22Rv1 (cell line): ENCODE measurements at regions not wholly inside any gene's neighbourhood (a gene's known extent, or its start where the extent isn't known, plus 50 kb on each side); places are given as distances from the start of the nearest gene placed in this dataset.

Source experiments
- CTCF ChIP-seq: fragments of 450-650 bp; IDR thresholded peaks from 2 replicates; pipeline ENCODE4 v1.5.1; 2017; ENCODE audit warnings: mild to moderate bottlenecking
- ZFX ChIP-seq: fragments of 450-650 bp; IDR thresholded peaks from 2 replicates; pipeline ENCODE4 v1.6.1; 2017; ENCODE audit warnings: antibody characterized with exemption, borderline replicate concordance

- TF ChIP-seq CTCF (no peak), ZFX (no peak)
Observed at GRCh38 chr2:176503776-176504175, 234.5 kb downstream of the MTX2 start.
